Loucy (cell line): ENCODE measurements at regions not wholly inside any gene's neighbourhood (a gene's known extent, or its start where the extent isn't known, plus 50 kb on each side); places are given as distances from the start of the nearest gene placed in this dataset.

ENCODE experiments used
- CTCF ChIP-seq: fragments of 200-600 bp; sonication (generic); conservative IDR thresholded peaks from 2 replicates; pipeline ENCODE4 v1.5.1; 2014; ENCODE audit warnings: mild to moderate bottlenecking, antibody characterized with exemption, low read length
- EZH2phosphoT487 ChIP-seq: fragments of 200-600 bp; IDR thresholded peaks from 2 replicates; pipeline ENCODE4 v1.6.1; 2018; ENCODE audit warnings: antibody characterized with exemption, mild to moderate bottlenecking, moderate library complexity, borderline replicate concordance

- no peak for TF ChIP-seq CTCF
- no peak for TF ChIP-seq EZH2phosphoT487
Observed at GRCh38 chr2:136206613-136207012, 88.7 kb upstream of the CXCR4 start.
